ENCODE measurements at regions not wholly inside any gene's neighbourhood (a gene's known extent, or its start where the extent isn't known, plus 50 kb on each side); places are given as distances from the start of the nearest gene placed in this dataset.

GRCh38 chr13:103516015-103516795, 450.0 kb upstream of the SLC10A2 start:
- no peak for TF ChIP-seq CTCF (tag by site-specific recombination; IDR thresholded peaks at IDR 0.05)
- TF ChIP-seq ZNF449 (tag by site-specific recombination; IDR thresholded peaks at IDR 0.05): no peak
- TF ChIP-seq ZNF18 (tag by site-specific recombination; IDR thresholded peaks at IDR 0.05): no peak
- TF ChIP-seq ZNF248 (tag by site-specific recombination; IDR thresholded peaks at IDR 0.05): no peak
- no peak for TF ChIP-seq ZFP41 (tag by site-specific recombination; IDR thresholded peaks at IDR 0.05; ENCODE audit: borderline replicate concordance)
- TF ChIP-seq ZNF24 (tag by site-specific recombination; IDR thresholded peaks at IDR 0.05): no peak
- no peak for TF ChIP-seq KLF16 (tag by site-specific recombination; IDR thresholded peaks at IDR 0.05)
- no peak for TF ChIP-seq ZNF350 (tag by site-specific recombination; IDR thresholded peaks at IDR 0.05)
